GM23338 (cell line): ENCODE measurements at regions not wholly inside any gene's neighbourhood (a gene's known extent, or its start where the extent isn't known, plus 50 kb on each side); places are given as distances from the start of the nearest gene placed in this dataset.

Experiments used
- ATAC-seq: fragments of 200-7000 bp; cut with Tn5 transposase; 3 replicates; pipeline ENCODE4 v1.9.1; 2020
- DNase-seq: peaks from one replicate; pipeline ENCODE4 v3.0.0-alpha.2; 2015; ENCODE audit warnings: low spot score
- H2AFZ ChIP-seq: fragments of 200-600 bp; sonication (generic); 2 replicates; pipeline ENCODE4 v1.8.0; 2016; ENCODE audit warnings: antibody characterized with exemption, mild to moderate bottlenecking, moderate library complexity
- H3F3A ChIP-seq: fragments of 200-600 bp; sonication (generic); replicated peaks from 2 replicates; pipeline ENCODE4 v1.8.0; 2017; ENCODE audit warnings: antibody characterized with exemption, mixed run types, low read depth
- H3K27ac ChIP-seq: fragments of 200-600 bp; sonication (generic); 2 replicates; pipeline ENCODE4 v1.6.1; 2016; ENCODE audit warnings: low read depth
- H3K27me3 ChIP-seq: fragments of 200-600 bp; sonication (generic); 2 replicates; pipeline ENCODE4 v1.8.0; 2016; ENCODE audit warnings: mild to moderate bottlenecking, mixed run types, moderate library complexity; ENCODE audit not compliant: insufficient read depth
- H3K36me3 ChIP-seq: fragments of 200-600 bp; sonication (generic); 2 replicates; pipeline ENCODE4 v1.8.0; 2016; ENCODE audit warnings: mild to moderate bottlenecking; ENCODE audit not compliant: insufficient read depth
- H3K4me1 ChIP-seq: fragments of 200-600 bp; sonication (generic); 2 replicates; pipeline ENCODE4 v1.8.0; 2016; ENCODE audit warnings: mild to moderate bottlenecking, moderate library complexity; ENCODE audit not compliant: insufficient read depth
- H3K4me2 ChIP-seq: fragments of 200-600 bp; sonication (generic); 2 replicates; pipeline ENCODE4 v1.7.1; 2017; ENCODE audit warnings: mixed run types
- H3K4me3 ChIP-seq: fragments of 200-600 bp; sonication (generic); 2 replicates; pipeline ENCODE4 v1.6.1; 2016; ENCODE audit warnings: mixed run types
- H3K79me2 ChIP-seq: fragments of 200-600 bp; sonication (generic); replicated peaks from 2 replicates; pipeline ENCODE4 v1.8.0; 2017; ENCODE audit warnings: mild to moderate bottlenecking; ENCODE audit not compliant: insufficient read depth
- H3K9me2 ChIP-seq: fragments of 200-600 bp; sonication (generic); 2 replicates; pipeline ENCODE4 v1.8.0; 2017; ENCODE audit not compliant: insufficient read depth
- H4K20me1 ChIP-seq: fragments of 200-600 bp; sonication (generic); replicated peaks from 2 replicates; pipeline ENCODE4 v1.8.0; 2017; ENCODE audit warnings: mild to moderate bottlenecking; ENCODE audit not compliant: insufficient read depth
- H3K27ac Mint-ChIP-seq: 2 replicates; pipeline ENCODE4 v1.8.0; 2020; ENCODE audit warnings: inconsistent platforms, mild to moderate bottlenecking, moderate library complexity, mixed read lengths
- H3K27me3 Mint-ChIP-seq: 3 replicates; pipeline ENCODE4 v1.8.0; 2022; ENCODE audit warnings: low read depth, mild to moderate bottlenecking, moderate library complexity, mixed read lengths, inconsistent platforms; ENCODE audit not compliant: insufficient read depth, poor library complexity
- H3K36me3 Mint-ChIP-seq: 3 replicates; pipeline ENCODE4 v1.8.0; 2021; ENCODE audit warnings: low read depth, mild to moderate bottlenecking, inconsistent platforms, moderate library complexity, mixed read lengths
- H3K4me1 Mint-ChIP-seq: 3 replicates; pipeline ENCODE4 v1.8.0; 2020; ENCODE audit warnings: mild to moderate bottlenecking, inconsistent platforms, mixed read lengths
- H3K4me3 Mint-ChIP-seq: 3 replicates; pipeline ENCODE4 v1.8.0; 2021; ENCODE audit warnings: moderate library complexity, mild to moderate bottlenecking, inconsistent platforms, mixed read lengths
- H3K9me3 Mint-ChIP-seq: 3 replicates; pipeline ENCODE4 v1.8.0; 2020; ENCODE audit warnings: moderate library complexity, mild to moderate bottlenecking, inconsistent platforms, mixed read lengths
- CREB1 ChIP-seq: fragments of 250-450 bp; sonication (Bioruptor Pico); IDR thresholded peaks from 2 replicates; pipeline ENCODE4 v1.5.0; 2020; ENCODE audit warnings: low read depth, mild to moderate bottlenecking, moderate library complexity
- ETS1 ChIP-seq: IDR thresholded peaks from 2 replicates; pipeline ENCODE4 v1.6.1; 2016; ENCODE audit warnings: antibody characterized with exemption
- EZH2 ChIP-seq: fragments of 200-600 bp; sonication (generic); IDR thresholded peaks from one replicate; pipeline ENCODE4 v1.8.0; 2017; ENCODE audit warnings: antibody characterized with exemption, mild to moderate bottlenecking, low read depth; ENCODE audit not compliant: unreplicated experiment
- EZH2phosphoT487 ChIP-seq: fragments of 200-600 bp; sonication (generic); IDR thresholded peaks from one replicate; pipeline ENCODE4 v1.8.1; 2018; ENCODE audit warnings: antibody characterized with exemption; ENCODE audit not compliant: unreplicated experiment
- JUNB ChIP-seq: IDR thresholded peaks from one replicate; pipeline ENCODE4 v1.6.1; 2016; ENCODE audit warnings: antibody characterized with exemption; ENCODE audit not compliant: unreplicated experiment
- NANOG ChIP-seq: IDR thresholded peaks from 2 replicates; pipeline ENCODE4 v1.6.1; 2016; ENCODE audit warnings: antibody characterized with exemption, borderline replicate concordance
- POLR2AphosphoS5 ChIP-seq: IDR thresholded peaks from 2 replicates; pipeline ENCODE4 v1.6.1; 2016; ENCODE audit warnings: antibody characterized with exemption, low read depth
- REST ChIP-seq: IDR thresholded peaks from one replicate; pipeline ENCODE4 v1.6.1; 2018; ENCODE audit warnings: antibody characterized with exemption; ENCODE audit not compliant: unreplicated experiment
- STAT1 ChIP-seq: IDR thresholded peaks from one replicate; pipeline ENCODE4 v1.6.1; 2016; ENCODE audit warnings: antibody characterized with exemption; ENCODE audit not compliant: unreplicated experiment
- ZNF114 ChIP-seq: fragments of 250-450 bp; sonication (Bioruptor Pico); IDR thresholded peaks from 2 replicates; pipeline ENCODE4 v1.5.0; 2020; ENCODE audit warnings: mild to moderate bottlenecking, moderate library complexity
- ZNF331 ChIP-seq: fragments of 250-450 bp; sonication (Bioruptor Pico); IDR thresholded peaks from 2 replicates; pipeline ENCODE4 v1.5.0; 2020; ENCODE audit warnings: low read depth, mild to moderate bottlenecking, moderate library complexity
- TF ChIP-seq, protein P1 (sequence below): fragments of 250-450 bp; sonication (Bioruptor Pico); IDR thresholded peaks from 2 replicates; pipeline ENCODE4 v1.5.0; 2020; ENCODE audit warnings: mild to moderate bottlenecking, moderate library complexity
- TF ChIP-seq, protein P2 (sequence below), 2 experiments: fragments of 200-600 bp in 1 of 2; sonication (generic) in 1 of 2; conservative IDR thresholded peaks; 2 replicates each; pipeline versions ENCODE4 v1.5.1 to v1.6.1; 2016 to 2017; ENCODE audit warnings: antibody characterized with exemption in 2 of 2, low read depth in 2 of 2, mild to moderate bottlenecking in 2 of 2, moderate library complexity in 1 of 2

- Mint-ChIP-seq H3K4me1 (peaks cover 12% of the 10 kb centered on the region), H3K4me3 (no peak overlapping the region), H3K36me3 (peaks cover 61% of the 10 kb centered on the region), H3K27ac (no peak overlapping the region; the same call in 1 of the 2 replicates), H3K27me3 (peaks cover 3% of the 10 kb centered on the region), H3K9me3 (no peaks in the 10 kb centered on the region)
- Histone ChIP-seq H3K27ac (no peak overlapping the region), H3K4me3 (no peak overlapping the region), H3K4me2 (no peak overlapping the region), H3K79me2 (0 out of 2 replicates have a peak, but pooled peaks cover 3% of the 10 kb centered on the region), H3F3A (peaks cover 5% of the 10 kb centered on the region; the same call in 1 of the 2 replicates), H3K27me3 (no peaks in the 10 kb centered on the region), H3K36me3 (peaks cover 9% of the 10 kb centered on the region), H3K4me1 (peaks cover under 1% of the 10 kb centered on the region; the same call in 1 of the 2 replicates), H4K20me1 (peaks cover 11% of the 10 kb centered on the region), H3K9me2 (no peaks in the 10 kb centered on the region), H2AFZ (no peak overlapping the region)
- no peak for ATAC-seq
- no peak for DNase-seq
- TF ChIP-seq, protein P1, sequence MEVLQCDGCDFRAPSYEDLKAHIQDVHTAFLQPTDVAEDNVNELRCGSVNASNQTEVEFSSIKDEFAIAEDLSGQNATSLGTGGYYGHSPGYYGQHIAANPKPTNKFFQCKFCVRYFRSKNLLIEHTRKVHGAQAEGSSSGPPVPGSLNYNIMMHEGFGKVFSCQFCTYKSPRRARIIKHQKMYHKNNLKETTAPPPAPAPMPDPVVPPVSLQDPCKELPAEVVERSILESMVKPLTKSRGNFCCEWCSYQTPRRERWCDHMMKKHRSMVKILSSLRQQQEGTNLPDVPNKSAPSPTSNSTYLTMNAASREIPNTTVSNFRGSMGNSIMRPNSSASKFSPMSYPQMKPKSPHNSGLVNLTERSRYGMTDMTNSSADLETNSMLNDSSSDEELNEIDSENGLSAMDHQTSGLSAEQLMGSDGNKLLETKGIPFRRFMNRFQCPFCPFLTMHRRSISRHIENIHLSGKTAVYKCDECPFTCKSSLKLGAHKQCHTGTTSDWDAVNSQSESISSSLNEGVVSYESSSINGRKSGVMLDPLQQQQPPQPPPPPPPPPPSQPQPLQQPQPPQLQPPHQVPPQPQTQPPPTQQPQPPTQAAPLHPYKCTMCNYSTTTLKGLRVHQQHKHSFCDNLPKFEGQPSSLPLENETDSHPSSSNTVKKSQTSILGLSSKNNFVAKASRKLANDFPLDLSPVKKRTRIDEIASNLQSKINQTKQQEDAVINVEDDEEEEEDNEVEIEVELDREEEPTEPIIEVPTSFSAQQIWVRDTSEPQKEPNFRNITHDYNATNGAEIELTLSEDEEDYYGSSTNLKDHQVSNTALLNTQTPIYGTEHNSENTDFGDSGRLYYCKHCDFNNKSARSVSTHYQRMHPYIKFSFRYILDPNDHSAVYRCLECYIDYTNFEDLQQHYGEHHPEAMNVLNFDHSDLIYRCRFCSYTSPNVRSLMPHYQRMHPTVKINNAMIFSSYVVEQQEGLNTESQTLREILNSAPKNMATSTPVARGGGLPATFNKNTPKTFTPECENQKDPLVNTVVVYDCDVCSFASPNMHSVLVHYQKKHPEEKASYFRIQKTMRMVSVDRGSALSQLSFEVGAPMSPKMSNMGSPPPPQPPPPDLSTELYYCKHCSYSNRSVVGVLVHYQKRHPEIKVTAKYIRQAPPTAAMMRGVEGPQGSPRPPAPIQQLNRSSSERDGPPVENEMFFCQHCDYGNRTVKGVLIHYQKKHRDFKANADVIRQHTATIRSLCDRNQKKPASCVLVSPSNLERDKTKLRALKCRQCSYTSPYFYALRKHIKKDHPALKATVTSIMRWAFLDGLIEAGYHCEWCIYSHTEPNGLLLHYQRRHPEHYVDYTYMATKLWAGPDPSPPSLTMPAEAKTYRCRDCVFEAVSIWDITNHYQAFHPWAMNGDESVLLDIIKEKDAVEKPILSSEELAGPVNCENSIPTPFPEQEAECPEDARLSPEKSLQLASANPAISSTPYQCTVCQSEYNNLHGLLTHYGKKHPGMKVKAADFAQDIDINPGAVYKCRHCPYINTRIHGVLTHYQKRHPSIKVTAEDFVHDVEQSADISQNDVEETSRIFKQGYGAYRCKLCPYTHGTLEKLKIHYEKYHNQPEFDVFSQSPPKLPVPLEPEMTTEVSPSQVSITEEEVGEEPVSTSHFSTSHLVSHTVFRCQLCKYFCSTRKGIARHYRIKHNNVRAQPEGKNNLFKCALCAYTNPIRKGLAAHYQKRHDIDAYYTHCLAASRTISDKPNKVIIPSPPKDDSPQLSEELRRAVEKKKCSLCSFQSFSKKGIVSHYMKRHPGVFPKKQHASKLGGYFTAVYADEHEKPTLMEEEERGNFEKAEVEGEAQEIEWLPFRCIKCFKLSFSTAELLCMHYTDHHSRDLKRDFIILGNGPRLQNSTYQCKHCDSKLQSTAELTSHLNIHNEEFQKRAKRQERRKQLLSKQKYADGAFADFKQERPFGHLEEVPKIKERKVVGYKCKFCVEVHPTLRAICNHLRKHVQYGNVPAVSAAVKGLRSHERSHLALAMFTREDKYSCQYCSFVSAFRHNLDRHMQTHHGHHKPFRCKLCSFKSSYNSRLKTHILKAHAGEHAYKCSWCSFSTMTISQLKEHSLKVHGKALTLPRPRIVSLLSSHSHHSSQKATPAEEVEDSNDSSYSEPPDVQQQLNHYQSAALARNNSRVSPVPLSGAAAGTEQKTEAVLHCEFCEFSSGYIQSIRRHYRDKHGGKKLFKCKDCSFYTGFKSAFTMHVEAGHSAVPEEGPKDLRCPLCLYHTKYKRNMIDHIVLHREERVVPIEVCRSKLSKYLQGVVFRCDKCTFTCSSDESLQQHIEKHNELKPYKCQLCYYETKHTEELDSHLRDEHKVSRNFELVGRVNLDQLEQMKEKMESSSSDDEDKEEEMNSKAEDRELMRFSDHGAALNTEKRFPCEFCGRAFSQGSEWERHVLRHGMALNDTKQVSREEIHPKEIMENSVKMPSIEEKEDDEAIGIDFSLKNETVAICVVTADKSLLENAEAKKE (CRISPR knock-in tag) = no peak
- TF ChIP-seq EZH2phosphoT487 (no peak), ZNF331 (CRISPR knock-in tag) (no peak), JUNB (no peak), ZNF114 (CRISPR knock-in tag) (no peak), CREB1 (CRISPR knock-in tag) (no peak), EZH2 (no peak), POLR2AphosphoS5 (no peak), REST (no peak), ETS1 (no peak), STAT1 (no peak), NANOG (no peak)
- TF ChIP-seq, protein P2, sequence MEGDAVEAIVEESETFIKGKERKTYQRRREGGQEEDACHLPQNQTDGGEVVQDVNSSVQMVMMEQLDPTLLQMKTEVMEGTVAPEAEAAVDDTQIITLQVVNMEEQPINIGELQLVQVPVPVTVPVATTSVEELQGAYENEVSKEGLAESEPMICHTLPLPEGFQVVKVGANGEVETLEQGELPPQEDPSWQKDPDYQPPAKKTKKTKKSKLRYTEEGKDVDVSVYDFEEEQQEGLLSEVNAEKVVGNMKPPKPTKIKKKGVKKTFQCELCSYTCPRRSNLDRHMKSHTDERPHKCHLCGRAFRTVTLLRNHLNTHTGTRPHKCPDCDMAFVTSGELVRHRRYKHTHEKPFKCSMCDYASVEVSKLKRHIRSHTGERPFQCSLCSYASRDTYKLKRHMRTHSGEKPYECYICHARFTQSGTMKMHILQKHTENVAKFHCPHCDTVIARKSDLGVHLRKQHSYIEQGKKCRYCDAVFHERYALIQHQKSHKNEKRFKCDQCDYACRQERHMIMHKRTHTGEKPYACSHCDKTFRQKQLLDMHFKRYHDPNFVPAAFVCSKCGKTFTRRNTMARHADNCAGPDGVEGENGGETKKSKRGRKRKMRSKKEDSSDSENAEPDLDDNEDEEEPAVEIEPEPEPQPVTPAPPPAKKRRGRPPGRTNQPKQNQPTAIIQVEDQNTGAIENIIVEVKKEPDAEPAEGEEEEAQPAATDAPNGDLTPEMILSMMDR (conservative IDR thresholded peaks at IDR 0.05; ENCODE audit: low read depth in 2 of 2) = no peak
Measured at GRCh38 chr12:124428792-124429281, 133.9 kb downstream of the RFLNA start.
